HFF-Myc (cell line): ENCODE measurements at regions not wholly inside any gene's neighbourhood (a gene's known extent, or its start where the extent isn't known, plus 50 kb on each side); places are given as distances from the start of the nearest gene placed in this dataset.

Experiments
- DNase-seq: peaks from one replicate; pipeline ENCODE4 v3.0.0-alpha.2; 2011; ENCODE audit warnings: low read depth; ENCODE audit errors: extremely low read depth
- H3K4me3 ChIP-seq: replicated peaks from 2 replicates; pipeline ENCODE4 v1.5.1; 2011; ENCODE audit warnings: low read depth, mild to moderate bottlenecking, control low read depth, low read length
- TF ChIP-seq, protein P1 (sequence below): IDR thresholded peaks from 2 replicates; pipeline ENCODE4 v1.5.1; 2012; ENCODE audit warnings: mild to moderate bottlenecking, low read depth, low read length, control low read depth; ENCODE audit errors: missing control alignments

DNA sequence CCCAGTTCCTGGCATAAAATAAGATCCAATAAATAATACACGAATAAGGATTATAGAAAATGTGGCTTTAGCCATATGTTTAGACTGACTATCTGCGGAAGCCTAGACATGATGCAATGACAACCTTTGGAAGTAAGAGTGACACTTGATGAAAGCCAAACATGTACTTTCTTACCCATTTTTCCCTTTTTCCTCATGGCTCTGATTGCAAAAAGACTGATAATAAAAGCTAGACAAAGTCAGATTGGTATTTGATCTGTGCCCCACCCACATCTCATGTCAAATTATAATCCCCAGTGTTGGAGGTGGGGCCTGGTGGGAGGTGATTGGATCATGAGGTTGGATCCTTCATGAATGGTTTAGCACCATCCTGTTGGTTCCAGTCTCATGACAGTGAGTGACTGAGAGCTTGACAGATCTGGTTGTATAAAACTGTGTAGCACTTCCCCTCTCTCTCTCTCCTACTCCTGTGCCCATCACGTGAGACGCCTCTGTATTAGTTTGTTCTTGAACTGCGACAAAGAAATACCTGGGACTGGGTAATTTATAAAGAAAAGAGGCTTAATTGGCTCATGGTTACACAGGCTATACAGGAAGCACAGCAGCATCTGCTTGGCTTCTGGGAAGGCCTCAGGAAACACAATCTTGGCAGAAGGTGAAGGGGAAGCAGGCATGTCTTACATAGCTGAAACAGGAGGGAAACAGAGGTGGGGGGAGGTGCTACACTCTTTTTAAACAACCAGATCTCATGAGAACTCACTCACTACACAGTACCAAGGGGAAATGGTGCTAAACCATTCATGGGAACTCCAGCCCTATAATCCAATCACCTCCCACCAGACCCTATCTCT is 243.4 kb upstream of the PIK3R1 start:
- TF ChIP-seq, protein P1, sequence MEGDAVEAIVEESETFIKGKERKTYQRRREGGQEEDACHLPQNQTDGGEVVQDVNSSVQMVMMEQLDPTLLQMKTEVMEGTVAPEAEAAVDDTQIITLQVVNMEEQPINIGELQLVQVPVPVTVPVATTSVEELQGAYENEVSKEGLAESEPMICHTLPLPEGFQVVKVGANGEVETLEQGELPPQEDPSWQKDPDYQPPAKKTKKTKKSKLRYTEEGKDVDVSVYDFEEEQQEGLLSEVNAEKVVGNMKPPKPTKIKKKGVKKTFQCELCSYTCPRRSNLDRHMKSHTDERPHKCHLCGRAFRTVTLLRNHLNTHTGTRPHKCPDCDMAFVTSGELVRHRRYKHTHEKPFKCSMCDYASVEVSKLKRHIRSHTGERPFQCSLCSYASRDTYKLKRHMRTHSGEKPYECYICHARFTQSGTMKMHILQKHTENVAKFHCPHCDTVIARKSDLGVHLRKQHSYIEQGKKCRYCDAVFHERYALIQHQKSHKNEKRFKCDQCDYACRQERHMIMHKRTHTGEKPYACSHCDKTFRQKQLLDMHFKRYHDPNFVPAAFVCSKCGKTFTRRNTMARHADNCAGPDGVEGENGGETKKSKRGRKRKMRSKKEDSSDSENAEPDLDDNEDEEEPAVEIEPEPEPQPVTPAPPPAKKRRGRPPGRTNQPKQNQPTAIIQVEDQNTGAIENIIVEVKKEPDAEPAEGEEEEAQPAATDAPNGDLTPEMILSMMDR, result no peak
- DNase-seq, result no peak
- H3K4me3 ChIP-seq, result no peak overlapping the region

DNA sequence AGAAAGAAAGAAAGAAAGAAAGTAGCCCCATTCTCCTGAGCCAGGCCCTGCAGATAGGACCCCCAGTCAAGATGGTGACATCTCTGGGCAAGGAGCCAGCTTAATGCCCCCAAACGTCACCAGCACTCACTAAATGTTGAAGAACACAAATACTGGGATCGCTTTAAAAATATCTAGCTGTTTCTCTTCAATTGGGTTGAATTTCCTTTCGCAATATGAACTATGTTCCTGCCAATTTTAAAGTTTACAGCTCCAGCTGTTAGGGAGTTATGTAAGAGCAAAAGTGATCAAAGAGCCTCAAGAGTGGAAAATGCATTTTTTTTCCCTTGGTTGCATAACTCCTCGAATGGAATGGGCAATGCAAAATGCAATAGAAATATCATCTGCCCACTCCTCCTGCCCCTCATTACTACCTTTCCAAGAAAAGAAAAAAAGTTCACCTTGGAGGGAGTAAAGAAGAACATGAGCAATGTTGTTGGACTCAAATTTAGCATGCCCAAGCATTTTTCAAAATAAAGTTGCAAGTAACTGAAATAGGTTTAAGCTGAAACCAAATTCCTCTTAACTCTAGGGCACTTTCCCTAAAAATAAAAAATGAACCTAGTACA is 244.2 kb upstream of the PIK3R1 start:
- no peak overlapping the region for H3K4me3 ChIP-seq
- no peak for DNase-seq
- TF ChIP-seq, protein P1, result no peak

DNA sequence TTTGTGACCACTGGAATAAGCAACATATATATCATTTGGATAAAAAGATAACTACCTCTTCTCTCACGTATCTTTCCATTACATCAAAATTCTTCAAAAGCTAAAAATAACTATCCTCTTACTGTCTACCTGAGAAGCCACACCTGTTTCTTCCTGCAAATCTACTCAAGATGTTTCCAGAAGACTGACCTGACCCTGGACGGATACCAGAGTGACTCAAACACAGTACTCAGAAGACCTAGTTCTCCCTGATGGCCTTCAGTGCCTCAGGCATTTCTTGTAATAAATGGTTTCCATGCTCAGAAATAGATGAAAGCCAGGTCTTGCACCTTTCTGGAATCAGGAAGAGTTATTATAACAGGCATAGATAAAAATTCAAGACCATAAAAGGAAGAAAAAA is 245.9 kb upstream of the PIK3R1 start:
- H3K4me3 ChIP-seq, result no peak overlapping the region
- TF ChIP-seq, protein P1, result no peak

DNA sequence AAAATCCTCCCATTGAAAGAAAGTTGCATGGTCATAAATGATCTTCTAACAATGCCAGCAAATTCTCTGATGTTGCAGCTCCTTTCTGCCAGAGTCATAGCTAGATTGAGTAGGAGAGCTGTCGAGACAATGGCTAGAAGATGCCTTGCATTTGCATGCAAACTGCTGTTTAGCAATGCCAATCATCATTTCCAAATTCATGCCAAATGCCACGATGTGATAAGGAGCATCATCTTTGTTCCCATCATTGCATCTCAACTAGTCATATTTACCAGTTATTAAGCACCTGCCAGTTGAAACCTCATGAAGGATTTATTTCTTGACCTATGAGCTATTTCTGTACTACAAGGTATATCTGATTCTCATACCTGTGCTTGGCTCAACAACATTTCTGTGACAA is 246.4 kb upstream of the PIK3R1 start:
- no peak for DNase-seq
- H3K4me3 ChIP-seq, result no peak overlapping the region
- TF ChIP-seq, protein P1, result no peak

More for the DNA sequence above, 245.9 kb upstream of the PIK3R1 start:
- DNase-seq, result no peak

DNA sequence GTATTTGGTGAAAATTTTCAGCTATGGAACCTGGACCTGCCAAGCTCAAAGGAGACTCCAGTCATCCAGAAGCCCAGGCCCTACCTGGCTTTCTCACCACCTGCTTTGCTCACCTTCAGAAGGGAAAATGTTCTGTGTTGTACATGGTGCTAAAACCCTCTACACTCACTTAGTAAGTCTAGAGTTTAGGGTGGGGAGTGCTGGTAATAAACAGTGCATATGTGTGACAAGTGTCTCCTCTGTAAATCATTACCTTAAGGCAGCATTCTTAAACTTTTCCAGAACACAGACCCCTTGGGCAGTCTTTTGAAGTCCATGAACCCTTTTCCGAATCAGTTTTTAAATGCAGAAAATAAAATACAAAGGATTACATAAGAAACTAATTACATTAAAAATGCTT is 248.8 kb upstream of the PIK3R1 start:
- TF ChIP-seq, protein P1, result no peak
- no peak for DNase-seq
- H3K4me3 ChIP-seq, result no peak overlapping the region

DNA sequence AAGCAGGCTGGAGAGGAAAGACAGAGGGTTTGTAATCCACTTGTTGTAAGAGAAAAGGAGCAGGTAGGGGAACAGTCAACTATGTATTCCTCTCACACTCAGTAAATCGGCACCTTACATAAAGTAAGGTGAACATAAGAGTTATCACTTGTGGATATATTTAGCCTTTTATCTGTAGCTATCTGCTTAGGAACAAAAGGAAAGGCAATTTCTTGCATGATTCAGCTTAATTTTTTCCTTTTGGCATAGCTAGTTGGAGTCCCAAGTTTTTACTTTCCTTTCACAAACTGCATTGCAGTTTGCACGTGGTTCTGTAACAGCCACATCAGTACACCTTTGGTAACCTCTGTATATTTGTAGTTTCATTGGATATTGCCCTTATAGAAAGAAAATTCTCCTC is 250.9 kb upstream of the PIK3R1 start:
- DNase-seq, result no peak
- no peak overlapping the region for H3K4me3 ChIP-seq
- TF ChIP-seq, protein P1, result no peak
